Ishikawa (cell line): ENCODE measurements at regions not wholly inside any gene's neighbourhood (a gene's known extent, or its start where the extent isn't known, plus 50 kb on each side); places are given as distances from the start of the nearest gene placed in this dataset.

Source experiments
- CEBPB ChIP-seq: IDR thresholded peaks from 2 replicates; pipeline ENCODE4 v1.6.1; 2012
- CREB1 ChIP-seq: IDR thresholded peaks from 2 replicates; pipeline ENCODE4 v1.6.1; 2012; ENCODE audit warnings: low read depth
- EGR1 ChIP-seq: IDR thresholded peaks from 2 replicates; pipeline ENCODE4 v1.6.1; 2012
- EP300 ChIP-seq: IDR thresholded peaks from 2 replicates; pipeline ENCODE4 v1.6.1; 2012; ENCODE audit warnings: borderline replicate concordance
- FOXM1 ChIP-seq: IDR thresholded peaks from 2 replicates; pipeline ENCODE4 v1.6.1; 2012; ENCODE audit warnings: low read depth, borderline replicate concordance
- MAX ChIP-seq: IDR thresholded peaks from 2 replicates; pipeline ENCODE4 v1.6.1; 2012
- RAD21 ChIP-seq: IDR thresholded peaks from 2 replicates; pipeline ENCODE4 v1.6.1; 2012; ENCODE audit warnings: low read depth
- TAF1 ChIP-seq: IDR thresholded peaks from 2 replicates; pipeline ENCODE4 v1.6.1; 2012; ENCODE audit warnings: low read depth, mild to moderate bottlenecking
- TCF12 ChIP-seq: IDR thresholded peaks from 2 replicates; pipeline ENCODE4 v1.6.1; 2012; ENCODE audit warnings: low read depth
- TEAD4 ChIP-seq: IDR thresholded peaks from 2 replicates; pipeline ENCODE4 v1.6.1; 2012

- TF ChIP-seq EP300: no peak
- TF ChIP-seq CREB1: no peak
- TF ChIP-seq MAX: no peak
- TF ChIP-seq RAD21: no peak
- no peak for TF ChIP-seq TAF1
- TF ChIP-seq FOXM1: no peak
- TF ChIP-seq TEAD4: no peak
- TF ChIP-seq TCF12: no peak
- no peak for TF ChIP-seq CEBPB
- no peak for TF ChIP-seq EGR1
These were observed 694.1 kb upstream of the MMS22L start for GRCh38 chr6:97977084-97977483.
